Stimulated activated CD8-positive, alpha-beta memory T cell treated with anti-CD3 and anti-CD28 coated beads, Interleukin-4, amount 100 ng/mL, for 4 hours (primary cell): ENCODE measurements at regions not wholly inside any gene's neighbourhood (a gene's known extent, or its start where the extent isn't known, plus 50 kb on each side); places are given as distances from the start of the nearest gene placed in this dataset.
"Not testable (repeated sequence)": the region's sequence is repeated elsewhere in the genome, so short reads cannot be mapped to it uniquely, and the experiment has no call there.

Source experiments
- DNase-seq, 2 donors: peaks; one replicate each; pipeline ENCODE4 v3.0.0-alpha.2; 2020; ENCODE audit warnings: low read depth in 2 of 2, low spot score in 1 of 2

- no peak for DNase-seq
Observed at GRCh38 chr4:1589098-1589497, 95.0 kb downstream of the FAM53A start.

- DNase-seq, result no peak
Observed at GRCh38 chr4:1588306-1588705, 95.8 kb downstream of the FAM53A start.

DNA sequence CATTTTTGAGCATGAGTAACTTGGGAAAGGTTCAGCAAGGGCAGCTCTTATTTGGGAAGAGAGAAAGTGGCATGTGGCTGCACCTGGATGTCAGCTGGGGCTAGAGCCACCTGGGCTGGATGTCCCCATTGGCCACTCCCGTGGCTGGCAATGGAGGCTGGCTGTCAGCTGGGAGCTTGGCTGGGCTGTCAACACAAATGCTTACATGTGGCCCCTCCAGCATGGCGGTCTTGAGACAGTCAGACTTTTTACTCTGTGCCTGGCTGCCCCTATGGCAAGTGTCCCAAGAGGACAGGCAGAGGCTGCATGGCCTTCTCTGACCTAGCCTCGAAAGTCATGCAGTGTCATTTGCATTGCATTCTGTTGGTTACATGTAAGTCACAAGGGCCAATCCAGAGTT lies 99.6 kb downstream of the FAM53A start:
- no peak for DNase-seq

DNA sequence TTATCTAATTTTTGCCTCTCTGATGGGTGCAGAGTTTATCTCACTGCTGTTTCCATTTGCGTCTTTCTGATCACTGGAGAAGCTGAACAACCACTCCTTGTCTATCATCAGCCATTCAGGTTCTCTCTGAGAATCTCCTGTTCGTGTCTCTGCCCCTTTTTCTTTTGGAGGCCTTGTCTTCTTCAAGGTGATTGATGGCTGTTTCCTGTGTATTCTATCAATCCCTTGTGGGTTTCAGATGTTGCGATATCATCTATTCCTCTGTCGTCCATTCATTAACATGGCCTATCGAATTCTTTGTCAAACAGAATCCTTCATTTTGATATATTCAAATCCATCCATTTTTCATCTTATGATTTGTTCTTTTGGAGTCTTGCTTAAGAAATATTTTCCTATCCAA lies 100.3 kb downstream of the FAM53A start:
- no peak for DNase-seq

- DNase-seq, result no peak
Observed at GRCh38 chr4:1583051-1583785, 100.9 kb downstream of the FAM53A start.

DNA sequence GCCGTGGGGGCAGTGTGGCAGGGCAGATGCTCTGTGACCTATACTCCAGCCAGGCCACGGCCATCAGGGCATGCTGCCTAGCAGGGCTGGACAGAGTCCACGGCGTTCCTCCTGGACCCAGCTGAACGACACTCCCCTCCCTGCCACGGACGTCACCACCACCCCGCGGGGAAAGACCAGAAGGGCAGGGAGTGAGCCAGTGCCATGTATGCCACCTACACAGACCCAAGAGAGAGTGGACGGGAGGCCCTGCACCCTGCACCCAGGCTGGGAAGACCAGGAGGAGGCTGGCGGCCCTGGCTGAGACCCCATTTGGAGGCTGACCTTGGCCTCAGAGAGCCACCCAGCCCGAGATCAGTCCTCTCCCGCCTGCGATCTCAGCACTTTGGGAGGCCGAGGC lies 101.9 kb downstream of the FAM53A start:
- DNase-seq, result no peak

GRCh38 chr4:1581164-1581894 lies 102.8 kb downstream of the FAM53A start:
- DNase-seq, result peak; percentile 70 to 81

- DNase-seq, result not testable (repeated sequence)
Observed at GRCh38 chr4:1580692-1581012, 103.5 kb downstream of the FAM53A start.

DNA sequence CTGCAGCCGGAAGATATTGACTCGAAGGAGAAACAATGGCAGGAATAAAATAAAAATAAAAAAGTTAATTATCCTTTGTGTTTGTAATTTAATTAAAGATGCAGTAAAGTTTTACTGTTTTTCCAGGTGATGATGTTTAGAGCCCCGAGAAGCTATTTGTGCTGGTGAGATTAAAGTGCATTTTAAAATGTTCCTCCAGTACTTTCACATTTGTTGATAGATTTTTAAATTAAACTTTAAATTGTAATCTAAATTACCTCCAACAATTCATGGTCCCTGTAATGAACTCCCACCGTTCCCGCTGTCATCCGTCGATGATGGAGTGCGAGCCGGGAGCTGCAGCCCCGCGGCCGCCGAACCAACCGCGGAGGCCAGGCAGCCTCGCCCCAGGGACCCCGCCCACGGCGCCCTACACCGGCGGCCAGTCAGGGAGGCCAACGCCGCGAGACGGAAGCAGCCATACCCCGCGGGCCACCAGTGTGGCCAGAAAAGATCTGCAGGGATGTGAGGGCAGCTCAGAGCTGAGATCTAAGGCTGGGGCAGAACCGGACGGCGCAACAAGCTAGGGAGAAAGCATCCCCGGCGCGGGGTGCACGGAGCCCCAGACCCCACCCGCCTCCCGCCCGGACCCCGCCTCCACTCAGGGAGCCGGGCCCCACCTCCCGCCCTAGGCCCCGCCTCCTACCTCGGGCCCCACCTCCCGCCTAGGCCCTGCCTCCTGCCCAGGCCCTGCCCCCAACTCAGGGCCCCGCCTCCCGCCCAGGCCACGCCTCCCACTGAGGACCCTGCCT lies 104.0 kb downstream of the FAM53A start:
- peak; percentile 84 to 88 for DNase-seq

GRCh38 chr4:1579001-1579900 lies 104.9 kb downstream of the FAM53A start:
- peak; percentile 56 to 68 for DNase-seq

DNA sequence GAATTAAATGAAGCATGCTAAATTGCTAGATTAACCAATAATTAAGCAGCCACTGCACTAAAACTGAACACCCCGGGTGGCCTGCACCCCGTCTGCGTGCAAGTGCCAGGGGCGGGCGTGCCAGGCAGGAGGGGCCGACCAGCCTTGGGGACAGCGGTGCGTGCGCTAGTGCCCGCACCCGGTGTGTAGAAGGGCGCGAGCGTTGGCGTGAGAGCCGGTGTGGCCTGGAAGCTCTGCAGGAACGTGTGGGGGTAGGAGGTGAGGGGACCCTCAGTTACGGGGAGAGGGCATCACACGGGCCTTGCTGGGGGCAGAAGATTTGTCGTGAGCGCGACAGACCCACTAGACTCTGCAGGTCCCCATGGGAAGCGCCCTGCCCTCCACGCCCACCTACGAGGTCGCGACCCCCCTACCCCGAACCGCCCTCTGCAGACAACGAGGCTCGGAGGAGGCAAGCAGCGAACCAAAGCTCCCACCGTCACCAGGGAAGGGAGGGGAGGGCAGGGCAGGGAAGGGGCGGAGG lies 105.8 kb downstream of the FAM53A start:
- DNase-seq, result no peak

GRCh38 chr4:1577822-1578217 lies 106.3 kb downstream of the FAM53A start:
- no peak for DNase-seq

DNA sequence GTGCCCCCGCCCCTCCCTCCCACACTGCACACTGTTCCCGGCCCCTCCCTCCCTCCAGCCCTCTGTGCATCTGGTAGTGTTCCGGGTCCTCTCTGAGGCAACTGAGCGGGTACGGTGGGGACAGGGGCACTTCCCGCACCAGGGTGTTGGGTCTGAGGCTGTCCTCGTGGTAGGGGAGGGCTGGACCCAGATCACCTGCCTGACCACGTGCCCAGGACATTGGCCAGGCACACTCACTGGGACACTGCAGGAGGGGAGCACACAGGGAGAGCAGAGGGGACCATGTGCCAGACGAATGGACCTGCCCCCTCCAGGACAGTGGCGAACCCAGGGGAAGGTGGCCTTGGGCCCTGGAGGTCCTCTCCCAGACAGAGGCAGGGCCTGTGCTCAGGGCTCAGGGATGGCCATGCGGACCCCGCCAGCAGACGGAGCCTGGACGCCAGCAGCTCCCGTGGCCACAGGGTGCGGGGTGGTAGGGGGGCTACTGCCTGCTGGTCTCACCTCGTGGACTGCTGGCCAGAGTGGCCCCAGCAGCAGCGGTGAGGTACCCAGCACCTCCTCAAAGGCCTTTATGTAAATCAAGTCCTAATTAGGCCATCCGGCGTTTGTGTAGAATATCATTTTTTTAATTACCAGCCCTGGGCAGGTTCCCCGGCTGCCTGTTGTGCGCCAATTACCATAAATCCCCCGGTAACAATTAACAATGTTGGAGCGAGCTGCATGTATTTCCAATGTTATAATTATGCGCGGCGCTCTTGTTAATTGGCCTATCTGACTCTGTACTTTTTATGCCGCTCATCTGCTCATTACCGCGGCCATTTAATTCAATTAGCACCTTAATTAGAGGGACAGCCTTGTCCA lies 106.9 kb downstream of the FAM53A start:
- no peak for DNase-seq

- DNase-seq, result no peak
Observed at GRCh38 chr4:1576304-1576960, 107.7 kb downstream of the FAM53A start.

DNA sequence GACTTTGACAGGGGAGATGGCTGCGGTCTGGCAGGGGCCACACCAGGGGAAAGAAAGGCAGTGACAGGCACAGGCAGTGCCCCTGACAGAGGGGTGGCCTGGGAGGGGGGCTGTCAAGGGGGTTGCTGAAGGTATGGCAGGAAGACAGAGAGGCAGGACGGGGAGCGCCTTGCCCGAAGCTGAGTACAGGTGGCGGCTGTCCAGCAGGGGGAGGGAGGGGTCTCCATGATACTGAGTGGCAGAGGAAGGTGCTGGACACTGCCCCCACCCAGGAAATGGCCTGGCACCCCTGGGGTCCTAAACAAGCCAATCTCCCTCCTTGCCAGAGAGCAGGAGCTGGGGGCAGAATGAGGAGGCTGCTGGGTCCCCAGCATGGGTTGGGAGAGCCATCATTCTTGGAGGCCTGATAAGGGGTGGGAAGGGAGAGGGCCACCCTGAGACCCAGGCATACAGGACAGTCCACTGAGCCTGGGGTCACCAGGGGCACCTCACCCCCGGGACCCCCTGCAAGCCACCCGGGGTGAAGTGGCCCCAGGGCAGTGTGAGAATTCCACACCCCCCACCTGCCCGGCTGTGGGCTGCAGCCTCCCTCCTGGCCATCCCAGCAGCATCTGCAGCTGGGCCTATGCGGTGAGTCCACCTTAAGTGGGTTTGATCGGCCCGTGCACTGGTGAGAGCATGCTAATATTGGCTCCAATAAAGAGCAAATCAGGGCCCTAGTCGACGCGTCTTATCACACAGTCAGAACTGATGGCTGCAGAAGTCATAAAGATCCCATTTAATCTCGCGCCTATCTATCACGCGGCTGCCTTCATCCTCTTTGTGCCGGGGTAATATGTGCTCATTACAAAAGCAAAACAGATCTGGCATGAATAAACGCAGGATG lies 108.5 kb downstream of the FAM53A start:
- DNase-seq, result no peak

- DNase-seq, result no peak
Observed at GRCh38 chr4:1574601-1575417, 109.3 kb downstream of the FAM53A start.

- no peak for DNase-seq
Observed at GRCh38 chr4:1573830-1574459, 110.2 kb downstream of the FAM53A start.
